HG02970 (cell line): ENCODE measurements at regions not wholly inside any gene's neighbourhood (a gene's known extent, or its start where the extent isn't known, plus 50 kb on each side); places are given as distances from the start of the nearest gene placed in this dataset.

Source experiments
- ATAC-seq: cut with Tn5 transposase; IDR thresholded peaks from one replicate; pipeline ENCODE4 v1.9.1; 2021; ENCODE audit warnings: mild to moderate bottlenecking, moderate library complexity, moderate number of reproducible peaks; ENCODE audit not compliant: unreplicated experiment, low FRiP score

DNA sequence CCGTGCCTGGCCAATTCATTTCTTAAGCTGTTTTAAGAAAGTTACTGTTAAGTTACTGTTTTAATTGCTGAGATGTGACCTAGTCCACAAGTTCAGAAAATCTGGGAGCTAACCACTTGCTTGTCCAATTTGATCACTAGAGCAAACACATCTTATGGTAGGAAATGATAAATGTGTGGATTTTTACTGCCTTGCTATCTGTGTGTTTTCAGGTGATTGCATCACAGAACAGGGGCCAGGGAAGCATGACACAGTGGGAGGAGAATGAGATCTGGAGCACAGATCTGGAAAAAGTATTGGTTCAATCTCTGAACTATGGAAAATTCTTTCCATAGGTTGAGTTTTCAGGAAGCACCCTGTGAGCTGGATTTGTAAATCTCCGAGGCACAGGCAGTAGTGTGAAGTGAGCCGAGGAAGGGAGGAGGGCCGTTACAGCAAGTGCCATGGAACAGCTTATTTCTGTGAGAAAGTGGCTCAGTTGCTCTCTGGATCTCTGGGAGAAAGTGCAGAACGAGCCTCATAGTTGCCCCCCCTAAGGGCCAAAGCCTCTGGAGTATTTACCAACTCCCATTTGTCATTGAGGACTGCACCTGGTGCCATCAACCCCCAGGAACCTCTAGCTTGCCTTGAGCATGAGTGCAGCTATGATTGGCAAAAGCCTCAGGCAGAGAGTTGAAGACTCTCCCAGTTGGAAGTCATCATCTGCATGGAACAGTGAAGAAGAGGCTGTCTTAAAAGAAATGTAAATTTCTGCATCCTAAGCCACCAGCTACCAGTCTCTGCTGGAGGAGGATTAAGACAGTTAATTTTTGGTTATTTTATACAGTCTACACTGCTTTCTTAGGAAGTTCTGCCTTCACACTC is 161.8 kb upstream of the CLINT1 start:
- ATAC-seq: no peak

DNA sequence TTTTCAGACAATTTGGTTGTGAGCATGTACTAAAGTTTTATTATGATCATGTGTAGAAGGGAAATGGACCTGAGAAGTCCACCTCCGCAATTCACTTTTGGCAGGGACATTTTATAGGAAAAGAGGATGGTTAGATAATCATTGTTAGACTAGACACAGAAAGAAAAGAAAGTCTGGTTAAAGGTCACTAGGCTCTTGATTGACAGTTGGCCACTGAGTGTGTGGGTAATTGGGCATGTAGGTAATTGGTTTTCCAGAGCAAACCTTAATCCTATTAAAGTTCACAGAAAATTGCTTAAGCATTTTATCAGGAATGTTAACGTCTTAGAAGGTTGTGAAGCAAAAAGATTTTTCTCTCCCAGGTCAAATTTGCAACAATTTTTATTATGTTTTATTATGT is 158.5 kb upstream of the CLINT1 start:
- ATAC-seq: no peak

DNA sequence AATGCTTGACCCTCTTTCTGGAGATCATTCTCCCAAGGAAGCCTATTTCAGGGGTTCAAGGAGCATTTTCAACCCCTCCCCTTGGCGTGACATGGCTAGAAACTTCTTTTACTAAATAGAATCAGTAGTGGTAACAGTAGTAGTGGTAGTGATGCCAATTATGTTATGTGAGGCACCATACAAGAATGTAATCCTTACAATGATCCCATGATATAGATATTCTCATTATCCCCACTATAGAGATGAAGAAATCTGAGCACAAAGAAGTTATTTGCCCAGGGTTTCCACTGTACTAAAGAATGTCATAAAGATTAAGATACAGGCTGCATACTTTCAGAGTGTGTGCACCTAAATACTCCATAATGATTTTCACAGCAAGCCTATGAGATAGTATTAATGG is 155.4 kb upstream of the CLINT1 start:
- ATAC-seq: no peak

DNA sequence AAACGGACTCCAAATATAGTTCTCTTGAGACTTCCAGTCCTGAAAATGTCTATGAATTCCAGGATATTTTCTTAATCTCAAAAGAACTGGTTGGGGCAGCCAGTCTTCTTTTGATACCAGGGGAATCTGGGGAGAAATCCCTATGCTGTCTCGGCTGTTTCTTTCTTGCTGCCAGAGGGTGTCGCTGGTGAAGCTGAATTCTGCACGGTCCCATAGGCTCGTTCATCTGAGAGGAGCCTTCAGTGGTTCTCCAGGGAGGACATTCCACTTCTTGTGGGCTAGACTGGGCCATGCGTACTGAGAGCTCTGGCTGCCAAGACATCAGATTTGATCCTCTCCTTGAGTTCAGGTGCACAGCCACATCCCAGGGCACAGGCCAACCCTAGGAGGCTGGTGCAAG is 155.0 kb upstream of the CLINT1 start:
- ATAC-seq: no peak

DNA sequence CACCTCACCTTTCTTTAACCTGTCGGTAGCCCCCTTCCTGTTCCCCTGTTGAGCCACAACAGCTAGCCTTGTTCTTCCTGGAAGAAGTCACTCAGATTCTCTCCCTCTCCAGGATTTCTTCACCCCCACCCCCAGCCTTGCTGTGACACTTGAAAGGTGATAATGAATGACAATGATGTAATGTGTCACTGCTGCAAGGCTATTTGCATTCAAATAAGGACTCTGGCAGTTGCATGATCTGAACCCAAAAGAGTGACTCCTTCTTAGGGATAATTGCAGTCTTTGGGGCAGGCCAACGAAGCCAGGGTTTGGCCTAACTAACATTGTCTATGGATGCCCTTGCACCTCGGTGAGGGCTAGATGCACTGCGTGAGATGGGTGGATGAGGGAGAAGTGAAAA is 154.4 kb upstream of the CLINT1 start:
- no peak for ATAC-seq

DNA sequence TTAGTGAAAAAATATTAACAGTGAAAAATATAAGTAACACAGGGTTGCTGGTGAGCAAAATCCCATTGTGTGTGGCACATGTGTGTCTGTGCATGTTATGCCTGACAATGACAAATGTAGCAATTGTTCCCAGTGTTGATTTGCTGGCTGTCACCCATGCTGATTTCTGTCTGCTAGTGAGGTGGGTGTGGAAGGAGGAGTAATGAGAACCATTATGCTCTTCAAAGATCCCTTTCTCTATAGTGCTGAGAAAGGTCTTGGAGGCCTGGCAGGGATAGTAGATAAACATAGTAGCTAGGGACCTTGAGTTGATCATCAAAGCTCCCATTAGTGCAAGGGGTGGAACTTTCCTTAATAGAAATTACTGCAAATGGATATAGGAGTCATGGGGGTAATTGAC is 152.5 kb upstream of the CLINT1 start:
- ATAC-seq: no peak

DNA sequence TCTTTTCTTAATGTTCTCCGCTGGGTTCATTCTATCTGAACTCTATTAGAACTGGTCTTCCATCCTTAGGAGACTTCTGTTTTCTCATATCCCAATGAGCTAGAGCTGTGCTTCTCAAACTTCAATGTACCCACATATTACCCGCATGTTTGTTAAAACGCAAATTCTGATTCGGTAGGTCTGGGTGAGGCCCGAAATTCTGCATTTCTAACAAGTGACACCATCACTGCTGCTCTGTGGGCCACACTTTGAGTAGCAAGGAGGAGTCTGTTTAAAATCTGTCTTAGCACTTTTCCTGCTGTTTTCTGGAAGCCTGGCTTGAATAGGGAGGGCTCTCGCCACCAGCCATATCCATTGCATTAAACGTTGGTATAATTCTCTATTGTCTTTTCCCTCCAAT is 151.9 kb upstream of the CLINT1 start:
- no peak for ATAC-seq

DNA sequence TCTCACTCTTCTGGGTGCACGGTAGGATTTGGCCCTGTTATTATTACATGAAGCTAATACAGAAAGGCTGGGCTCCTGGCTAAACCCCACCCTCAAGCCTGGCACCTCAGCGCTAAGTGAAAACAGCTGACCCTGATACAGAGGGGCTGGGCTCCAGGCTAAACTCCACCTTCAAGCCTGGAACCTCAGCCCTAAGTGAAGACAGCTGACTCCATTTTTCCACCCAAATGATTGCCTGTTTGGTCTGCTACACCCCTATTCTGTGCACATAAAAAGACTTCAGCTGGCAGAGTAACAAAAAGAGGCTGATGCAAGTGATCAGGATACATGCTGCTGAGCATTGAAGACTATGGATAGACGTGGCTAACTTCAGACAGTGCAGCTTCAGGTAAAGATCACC is 148.4 kb upstream of the CLINT1 start:
- no peak for ATAC-seq

DNA sequence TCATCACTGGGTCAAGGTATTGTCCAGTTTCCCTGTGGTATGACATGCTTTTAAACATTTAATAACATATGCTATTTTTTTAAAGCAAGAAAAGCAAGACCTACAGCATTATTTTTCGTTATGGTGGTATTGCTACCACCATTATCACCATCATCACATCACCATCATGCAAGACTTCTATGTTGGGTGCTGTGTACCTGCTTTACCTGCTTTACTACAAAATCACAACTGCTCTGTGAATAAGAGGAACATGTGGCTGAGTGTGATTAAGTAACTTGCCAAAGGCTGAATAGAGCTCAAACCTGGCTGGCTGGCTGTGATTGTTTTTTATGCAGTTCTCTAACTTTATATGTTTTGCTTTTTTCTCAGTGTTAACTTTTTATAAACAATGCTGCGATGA is 140.8 kb upstream of the CLINT1 start:
- no peak for ATAC-seq

DNA sequence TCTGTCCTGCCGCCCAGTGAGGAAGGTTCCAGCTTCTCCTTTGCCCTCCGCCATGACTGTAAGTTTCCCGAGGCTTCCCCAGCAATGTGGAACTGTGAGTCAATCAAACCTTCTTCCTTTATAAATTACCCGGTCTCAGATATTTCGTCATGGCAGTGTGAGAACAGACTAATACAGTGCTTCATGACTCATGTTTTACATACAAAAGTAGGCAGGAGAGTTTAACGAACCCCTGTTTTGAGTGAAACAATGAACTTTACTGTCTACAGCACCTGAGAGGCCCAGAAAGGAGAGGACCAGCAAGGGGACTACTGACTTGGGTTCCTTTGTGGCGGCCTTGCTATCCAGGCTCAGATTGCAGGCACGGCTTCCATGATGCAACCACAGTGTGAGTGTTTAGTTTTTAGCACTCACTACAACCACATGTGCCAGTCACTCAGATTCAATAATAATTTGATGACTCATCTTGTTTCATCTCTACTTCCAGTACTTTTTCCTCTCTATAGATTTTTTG is 139.1 kb upstream of the CLINT1 start:
- no peak for ATAC-seq

DNA sequence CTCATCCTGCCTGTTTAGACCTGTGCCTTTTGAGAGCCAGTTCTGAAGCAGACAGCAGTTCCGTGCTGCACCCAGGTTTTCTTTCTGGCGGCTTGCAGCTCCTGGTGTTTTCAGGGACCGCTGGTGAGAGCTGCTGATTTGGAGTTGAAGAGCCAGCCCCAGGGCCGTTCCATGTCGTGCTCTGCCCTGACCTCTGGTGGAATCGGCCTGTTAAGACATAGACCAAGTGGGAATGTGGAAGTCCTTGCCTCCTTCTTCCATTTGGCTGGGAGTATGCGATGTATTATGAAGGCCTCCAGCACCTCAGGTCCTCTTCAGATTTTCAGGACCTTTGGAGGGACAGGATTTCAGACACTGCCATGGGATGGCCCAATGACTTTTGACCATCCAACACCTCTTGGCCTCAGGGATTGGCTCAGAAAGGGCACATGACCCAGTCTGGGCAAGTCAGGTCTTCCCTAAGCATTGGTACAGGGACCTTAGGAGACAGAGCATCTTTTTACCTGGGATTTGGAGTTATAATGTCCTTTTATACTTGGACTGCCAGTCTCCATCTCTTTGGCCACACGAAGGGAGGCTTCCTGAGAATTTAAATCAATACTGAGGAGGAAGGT is 136.1 kb upstream of the CLINT1 start:
- no peak for ATAC-seq

DNA sequence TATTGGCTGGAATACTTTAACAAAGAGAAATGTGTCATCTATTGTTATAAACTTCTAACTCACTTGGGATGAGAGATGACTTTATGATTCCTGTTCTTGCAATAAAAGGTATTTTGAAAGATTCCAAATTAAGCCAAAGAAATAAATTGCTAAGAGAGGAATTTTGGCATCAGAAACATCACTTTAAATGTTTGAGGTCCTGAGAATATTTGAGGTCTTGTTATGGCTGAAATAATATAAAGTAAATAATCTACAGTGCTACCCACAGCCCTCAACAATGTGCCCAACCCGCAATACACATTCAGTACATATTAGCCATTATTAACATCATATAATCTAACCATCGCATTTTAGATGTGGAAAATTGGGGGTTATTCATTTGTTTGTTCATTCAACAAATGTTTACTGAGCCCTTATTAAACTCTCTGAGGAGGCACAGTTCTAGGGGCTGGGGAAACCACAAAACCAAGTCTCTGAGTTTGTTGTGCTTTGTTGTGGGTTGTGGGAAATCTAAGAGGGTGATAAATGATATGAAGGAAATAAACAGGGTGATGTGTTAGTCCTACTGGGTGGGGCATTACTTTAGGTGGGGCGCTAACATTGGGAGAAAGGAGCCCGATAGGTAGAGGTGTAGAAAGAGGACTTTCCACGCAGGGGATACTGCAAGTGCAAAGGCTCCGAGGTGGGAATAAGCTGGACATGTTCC is 135.2 kb upstream of the CLINT1 start:
- no peak for ATAC-seq

DNA sequence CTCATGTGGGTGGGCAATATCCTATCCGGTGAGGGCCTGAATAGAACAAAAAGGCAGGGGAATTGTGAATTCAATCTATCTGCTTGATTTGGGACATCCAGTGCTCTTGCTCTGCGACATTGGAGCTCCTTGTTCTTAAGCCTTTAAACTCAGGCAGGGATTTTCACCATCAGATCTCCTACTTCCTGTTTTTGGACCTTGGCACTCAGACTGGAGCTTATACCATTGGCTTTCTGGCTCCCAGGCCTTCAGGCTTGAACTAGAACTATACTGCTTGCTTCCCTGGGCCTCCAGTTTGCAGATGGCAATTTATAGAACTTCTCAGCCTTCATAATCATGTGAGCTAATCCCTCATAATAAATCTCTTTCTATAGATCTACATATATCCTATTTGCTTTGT is 134.3 kb upstream of the CLINT1 start:
- ATAC-seq: no peak

DNA sequence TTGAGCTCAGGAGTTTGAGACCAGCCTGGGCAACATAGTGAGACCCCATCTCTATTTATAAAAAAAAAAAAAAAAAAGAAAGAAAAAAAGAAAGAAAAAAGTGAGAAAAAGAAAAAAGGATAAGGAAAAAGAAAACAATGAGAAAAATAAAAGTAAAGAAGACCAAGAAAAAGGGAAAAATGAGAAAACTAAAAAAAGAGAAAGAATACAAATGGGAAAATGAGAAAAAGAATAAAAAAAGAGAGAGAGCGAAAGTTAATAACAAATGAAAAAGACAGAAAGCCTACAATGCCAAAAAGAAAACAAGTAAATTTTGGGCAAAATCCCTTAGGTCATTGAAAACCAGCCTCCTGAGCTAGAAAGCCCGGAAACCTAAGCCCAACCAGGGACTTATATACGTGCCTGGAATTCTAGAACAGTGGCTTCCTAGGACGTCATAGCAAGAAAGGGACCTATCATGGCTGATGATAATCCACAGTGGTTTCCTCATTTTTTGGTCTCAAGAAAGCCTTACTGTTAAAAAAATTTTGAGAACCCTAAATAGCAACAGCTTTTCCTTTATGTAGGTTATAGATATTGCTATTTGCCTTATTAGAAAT is 131.7 kb upstream of the CLINT1 start:
- ATAC-seq: no peak

DNA sequence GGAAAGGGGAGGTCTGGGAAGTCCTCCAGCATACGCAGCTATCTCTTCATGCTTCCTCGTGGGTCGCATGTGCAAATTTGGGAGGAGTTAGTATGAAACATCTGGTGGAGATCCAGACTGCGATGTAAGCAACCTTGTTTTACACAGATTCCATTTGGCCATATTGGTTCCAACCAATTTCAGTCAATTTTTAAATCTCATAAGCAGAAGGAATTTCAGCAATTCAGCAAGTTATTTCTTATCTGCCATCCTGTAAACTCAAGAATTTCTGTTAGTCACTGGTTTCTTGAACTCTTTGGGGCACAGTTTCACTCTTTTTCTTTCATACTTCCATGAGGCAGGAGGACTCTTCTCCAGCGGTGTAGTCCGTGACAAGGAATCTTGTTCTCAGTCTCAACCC is 130.4 kb upstream of the CLINT1 start:
- no peak for ATAC-seq

DNA sequence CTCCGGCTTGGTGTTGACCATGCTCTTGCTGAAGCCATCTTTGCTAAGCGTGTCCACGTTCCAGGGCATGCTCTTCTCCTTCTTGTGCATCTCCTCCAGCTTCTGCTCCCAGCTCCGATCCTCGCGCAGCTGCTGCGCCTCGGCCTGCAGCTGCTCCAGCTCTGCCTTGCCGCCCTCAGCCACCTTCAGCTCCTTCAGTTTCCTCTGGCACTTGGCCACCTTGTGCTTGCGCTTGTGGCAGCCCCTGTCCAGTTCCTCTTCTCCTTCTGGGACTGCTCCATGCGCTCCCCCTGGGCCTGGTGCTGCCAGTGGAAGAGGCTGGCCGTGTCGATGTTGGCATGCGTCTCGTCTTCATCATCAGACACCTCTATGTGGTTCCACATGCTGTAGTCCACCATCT is 128.3 kb upstream of the CLINT1 start:
- no peak for ATAC-seq

DNA sequence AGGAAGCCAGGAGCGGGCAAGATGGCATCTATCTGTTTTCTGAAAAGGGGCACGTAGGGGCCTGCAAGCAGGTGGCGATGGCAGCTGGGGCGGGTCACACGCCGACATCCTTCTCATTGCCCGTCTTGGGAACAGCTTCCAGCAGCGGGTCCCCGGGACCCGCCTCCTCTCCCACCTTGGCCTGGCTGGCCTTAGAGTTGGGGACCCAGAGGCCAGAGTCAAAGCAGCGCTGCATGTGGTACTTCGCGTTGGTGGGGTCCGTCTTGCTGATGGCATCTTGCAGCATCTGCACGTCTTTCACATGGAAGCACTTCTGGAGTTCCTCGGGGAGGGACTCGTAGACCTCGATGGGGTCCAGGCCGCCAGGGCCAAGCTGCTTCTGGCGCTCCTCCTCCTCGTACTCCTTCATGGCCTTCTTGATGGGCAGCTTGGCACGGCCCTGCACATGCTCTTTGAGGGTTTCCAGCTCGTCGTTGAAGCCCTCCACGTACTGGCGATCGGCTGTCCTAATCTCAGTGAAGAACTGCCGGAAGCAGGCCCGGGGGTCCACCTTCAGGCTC is 127.6 kb upstream of the CLINT1 start:
- ATAC-seq: no peak

DNA sequence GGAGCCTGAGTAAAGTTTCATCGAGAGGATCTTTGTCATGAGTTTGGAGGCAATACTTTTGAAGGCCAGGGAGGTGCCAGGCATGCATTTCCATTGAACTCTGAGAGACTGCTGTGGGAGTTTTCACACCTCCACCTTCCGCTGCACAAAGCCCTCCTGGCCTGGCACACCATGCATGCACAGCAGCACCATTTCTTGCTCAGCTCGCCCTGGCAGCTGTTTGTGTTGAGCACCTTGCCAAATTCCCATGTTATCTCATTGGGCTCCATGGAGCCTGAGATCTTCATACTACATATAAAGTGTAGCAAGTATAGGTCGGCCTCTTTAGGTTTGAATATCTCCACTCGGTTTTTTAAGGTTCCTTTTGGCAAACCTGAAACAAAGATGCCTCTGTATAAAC is 125.7 kb upstream of the CLINT1 start:
- ATAC-seq: no peak

DNA sequence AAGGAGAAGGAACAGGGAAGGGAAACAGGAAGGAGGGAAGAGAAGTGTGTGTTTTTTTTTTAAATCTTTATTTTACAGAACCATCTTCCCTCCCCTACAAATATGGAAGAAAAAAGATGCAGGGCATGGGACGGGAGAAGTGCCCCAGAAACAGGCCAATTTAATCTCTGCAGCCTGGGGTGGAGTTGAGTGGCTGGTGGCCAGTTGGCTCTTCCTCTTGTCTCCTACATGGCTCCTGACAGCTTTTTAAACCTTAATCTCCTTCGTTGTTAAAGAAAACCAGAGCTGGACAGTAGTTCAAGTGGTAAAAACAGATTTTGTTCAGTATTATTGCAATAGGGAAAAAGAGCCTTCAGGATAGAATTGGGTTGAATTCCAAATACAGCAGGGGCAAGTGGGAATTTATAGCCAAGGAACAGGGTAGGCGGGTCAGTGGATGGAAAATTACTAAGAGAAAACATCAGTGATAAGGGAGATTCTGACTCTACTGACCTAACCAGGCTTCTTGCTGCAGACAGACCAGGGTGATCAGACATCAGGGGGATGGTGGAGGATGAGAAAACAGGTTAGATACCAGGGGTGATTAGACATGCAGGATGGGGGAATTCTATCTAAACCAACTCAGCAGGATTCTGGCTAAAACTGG is 125.1 kb upstream of the CLINT1 start:
- no peak for ATAC-seq

DNA sequence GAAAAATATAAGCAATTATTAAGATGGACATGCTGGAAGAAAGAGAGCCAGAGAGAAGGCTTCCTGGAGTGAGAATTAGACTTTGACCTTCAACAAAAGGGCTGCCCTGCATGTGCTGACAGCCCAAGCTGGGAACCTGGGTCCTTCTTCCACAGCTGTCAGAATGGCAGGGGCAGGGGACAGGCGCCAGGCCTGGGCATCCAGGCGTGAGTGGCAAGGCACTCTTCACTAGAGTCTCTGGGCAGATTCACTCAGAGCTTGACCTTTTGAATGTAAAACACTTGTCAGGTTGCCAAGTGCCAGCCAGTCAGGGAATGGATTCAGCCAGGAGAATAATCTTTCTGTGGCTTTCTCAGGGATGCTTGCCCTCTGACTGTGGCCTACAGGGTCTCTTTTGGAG is 119.1 kb upstream of the CLINT1 start:
- ATAC-seq: no peak
